C4-2B (cell line): ENCODE measurements at regions not wholly inside any gene's neighbourhood (a gene's known extent, or its start where the extent isn't known, plus 50 kb on each side); places are given as distances from the start of the nearest gene placed in this dataset.

Experiments used
- H3K27ac ChIP-seq: fragments of 450-650 bp; 2 replicates; pipeline ENCODE4 v1.5.1; 2017
- ZFX ChIP-seq: fragments of 450-650 bp; IDR thresholded peaks from 2 replicates; pipeline ENCODE4 v1.6.1; 2017
- TF ChIP-seq, protein P1 (sequence below): fragments of 450-650 bp; conservative IDR thresholded peaks from 2 replicates; pipeline ENCODE4 v1.5.1; 2017; ENCODE audit warnings: mild to moderate bottlenecking

DNA sequence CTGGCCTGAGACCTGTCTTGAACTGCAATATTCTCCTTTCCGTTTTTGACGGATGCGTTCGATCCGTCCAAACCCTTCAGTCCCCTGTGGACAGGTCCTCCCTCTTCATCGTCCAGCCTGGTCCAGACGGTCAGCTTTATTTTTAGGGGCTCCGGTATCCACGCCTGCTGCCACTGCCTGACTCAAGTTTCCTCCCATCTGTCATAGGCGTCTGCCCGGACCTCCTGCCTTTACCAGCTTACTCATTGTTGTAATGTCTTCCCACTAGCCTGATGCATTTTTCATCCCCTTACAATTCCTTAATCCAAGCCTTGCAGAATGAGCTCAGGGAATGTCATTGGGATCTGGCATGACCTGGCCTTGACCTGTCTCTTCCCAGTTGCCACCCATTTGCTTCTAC, 145.8 kb downstream of the TENT4A start:
- no peak overlapping the region for H3K27ac ChIP-seq
- TF ChIP-seq, protein P1, sequence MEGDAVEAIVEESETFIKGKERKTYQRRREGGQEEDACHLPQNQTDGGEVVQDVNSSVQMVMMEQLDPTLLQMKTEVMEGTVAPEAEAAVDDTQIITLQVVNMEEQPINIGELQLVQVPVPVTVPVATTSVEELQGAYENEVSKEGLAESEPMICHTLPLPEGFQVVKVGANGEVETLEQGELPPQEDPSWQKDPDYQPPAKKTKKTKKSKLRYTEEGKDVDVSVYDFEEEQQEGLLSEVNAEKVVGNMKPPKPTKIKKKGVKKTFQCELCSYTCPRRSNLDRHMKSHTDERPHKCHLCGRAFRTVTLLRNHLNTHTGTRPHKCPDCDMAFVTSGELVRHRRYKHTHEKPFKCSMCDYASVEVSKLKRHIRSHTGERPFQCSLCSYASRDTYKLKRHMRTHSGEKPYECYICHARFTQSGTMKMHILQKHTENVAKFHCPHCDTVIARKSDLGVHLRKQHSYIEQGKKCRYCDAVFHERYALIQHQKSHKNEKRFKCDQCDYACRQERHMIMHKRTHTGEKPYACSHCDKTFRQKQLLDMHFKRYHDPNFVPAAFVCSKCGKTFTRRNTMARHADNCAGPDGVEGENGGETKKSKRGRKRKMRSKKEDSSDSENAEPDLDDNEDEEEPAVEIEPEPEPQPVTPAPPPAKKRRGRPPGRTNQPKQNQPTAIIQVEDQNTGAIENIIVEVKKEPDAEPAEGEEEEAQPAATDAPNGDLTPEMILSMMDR = no peak
- no peak for TF ChIP-seq ZFX

DNA sequence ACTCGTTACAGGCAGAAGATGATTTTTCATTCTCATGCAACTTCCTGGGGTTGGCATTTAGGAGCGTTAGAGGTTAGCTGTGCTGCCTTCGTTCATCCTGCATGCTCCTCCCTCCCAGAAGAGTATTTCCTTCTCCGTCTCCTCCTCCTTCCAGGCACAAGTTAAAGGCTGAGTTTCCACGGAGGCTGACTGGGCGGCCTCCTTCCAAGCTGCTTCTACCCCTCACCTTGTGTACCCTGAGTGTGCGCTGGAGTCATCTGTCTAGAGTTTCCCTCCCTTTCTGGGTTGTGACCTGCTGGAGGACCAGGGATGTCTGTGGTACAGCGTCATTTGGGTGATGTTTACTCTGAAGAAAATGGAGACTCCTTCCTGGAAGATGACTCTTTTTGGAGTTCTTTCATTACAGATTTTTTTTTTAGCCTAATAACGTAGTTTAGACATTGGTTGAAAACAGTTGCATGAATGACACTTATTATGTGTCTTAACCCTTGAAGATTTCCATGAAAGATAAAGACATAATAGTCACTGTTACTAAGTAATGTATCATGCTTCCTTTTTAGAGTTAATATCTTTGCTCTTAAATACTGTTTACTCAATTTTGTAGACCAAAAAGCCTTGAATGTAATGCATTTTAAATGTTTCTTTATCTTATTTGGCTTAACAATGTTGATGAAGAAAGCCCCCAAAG, 146.9 kb downstream of the TENT4A start:
- H3K27ac ChIP-seq = no peak overlapping the region
- TF ChIP-seq, protein P1 = no peak
- TF ChIP-seq ZFX = no peak

DNA sequence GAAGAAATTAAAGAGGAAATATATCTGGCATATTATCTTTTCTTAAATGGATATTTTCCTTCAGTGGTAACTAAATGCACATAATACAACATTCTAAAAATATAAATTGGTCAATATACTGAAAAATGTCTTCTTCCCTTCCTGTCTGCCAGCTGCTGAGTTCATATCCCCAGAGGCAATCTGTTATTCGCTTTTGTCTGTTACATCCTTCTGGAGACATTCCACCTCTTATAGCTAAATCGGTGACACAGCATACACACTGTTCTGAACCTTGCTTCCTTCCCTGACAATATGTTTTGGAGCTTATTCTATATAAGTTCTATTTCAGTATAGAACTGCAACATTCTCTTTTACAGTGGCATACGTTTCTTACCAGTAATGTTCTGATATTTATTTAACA, 147.8 kb downstream of the TENT4A start:
- no peak overlapping the region for H3K27ac ChIP-seq
- TF ChIP-seq ZFX = no peak
- TF ChIP-seq, protein P1 = no peak

DNA sequence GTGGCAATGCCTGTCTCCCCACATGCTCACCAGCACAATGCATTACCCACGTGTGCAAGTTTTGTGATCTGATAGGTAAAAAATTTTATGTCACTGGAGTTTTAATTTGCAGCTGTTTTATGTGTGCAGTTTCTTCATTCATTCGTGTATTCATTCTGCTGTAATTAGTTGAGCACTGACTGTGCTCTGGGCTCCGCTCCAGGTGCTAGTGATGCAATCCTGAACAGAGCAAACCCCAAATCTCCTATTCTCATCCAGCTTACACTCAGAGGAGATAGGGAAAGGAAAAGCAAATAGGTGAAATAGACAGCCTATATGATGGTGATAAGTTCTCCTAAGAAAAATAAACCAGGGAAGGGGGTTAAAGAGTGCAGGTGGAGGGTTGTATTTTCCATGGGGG, 148.4 kb downstream of the TENT4A start:
- TF ChIP-seq, protein P1 = no peak
- no peak for TF ChIP-seq ZFX
- no peak overlapping the region for H3K27ac ChIP-seq

DNA sequence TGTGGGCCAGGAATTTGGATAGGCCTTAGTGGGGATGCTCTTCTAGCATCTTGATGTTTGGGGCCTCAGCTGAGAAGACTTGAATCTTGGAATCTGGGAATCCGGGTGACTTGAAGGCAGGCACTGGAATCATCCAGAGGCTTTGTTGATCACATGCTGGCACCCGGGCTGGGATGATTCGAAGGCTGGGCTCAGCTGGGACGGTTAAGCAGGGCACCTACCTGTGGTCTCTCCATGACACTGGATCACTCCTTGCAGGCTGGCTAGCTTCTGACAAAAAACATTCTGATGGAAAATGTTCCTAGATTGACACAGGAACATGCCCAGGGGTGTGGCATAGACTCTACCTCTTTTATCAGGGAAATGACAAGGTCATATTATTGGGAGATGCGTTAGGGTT, 149.1 kb downstream of the TENT4A start:
- TF ChIP-seq, protein P1 = no peak
- no peak for TF ChIP-seq ZFX
- no peak overlapping the region for H3K27ac ChIP-seq

DNA sequence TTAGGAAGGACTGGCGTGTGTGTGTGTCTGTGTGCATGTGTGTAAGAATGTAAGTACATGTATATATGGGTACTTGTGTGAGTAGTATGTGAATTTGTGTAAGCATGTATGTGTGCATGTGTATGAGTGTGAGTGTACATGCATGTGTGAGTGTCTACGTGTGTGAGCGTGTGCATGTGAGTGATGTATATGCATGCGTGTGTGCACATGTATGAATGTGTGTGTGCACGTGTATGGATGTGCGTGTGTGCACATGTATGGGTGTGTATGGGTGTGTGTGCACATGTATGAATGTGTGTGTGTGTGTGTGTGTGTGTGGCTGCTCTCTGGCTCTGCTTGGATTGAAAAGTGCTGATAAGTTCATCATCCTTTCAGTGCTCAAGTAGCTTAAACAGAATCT, 154.5 kb downstream of the TENT4A start:
- H3K27ac ChIP-seq = no peak overlapping the region
- TF ChIP-seq ZFX = no peak
- TF ChIP-seq, protein P1 = no peak

DNA sequence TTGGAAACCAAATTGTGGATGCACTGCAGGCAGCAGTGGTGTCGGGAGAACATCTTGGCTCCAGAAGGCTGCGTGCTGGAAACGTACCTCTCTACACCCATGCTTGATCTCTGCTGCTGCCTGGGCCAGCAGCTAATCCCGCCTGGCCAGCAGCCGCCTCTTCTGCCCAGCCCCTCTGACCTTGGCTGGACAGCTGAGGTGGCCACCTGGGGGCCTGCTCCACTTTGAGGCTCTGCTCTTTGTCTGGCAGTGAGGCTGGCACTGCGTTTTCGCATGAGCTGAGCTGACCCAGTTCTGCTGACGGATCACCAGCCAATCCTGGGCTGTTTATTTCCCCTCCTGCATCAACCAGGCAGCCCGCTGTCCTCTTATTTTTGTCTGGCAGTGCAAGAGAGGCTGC, 154.9 kb downstream of the TENT4A start:
- TF ChIP-seq, protein P1 = no peak
- TF ChIP-seq ZFX = no peak
- H3K27ac ChIP-seq = no peak overlapping the region
